ENCODE measurements at regions not wholly inside any gene's neighbourhood (a gene's known extent, or its start where the extent isn't known, plus 50 kb on each side); places are given as distances from the start of the nearest gene placed in this dataset.

DNA sequence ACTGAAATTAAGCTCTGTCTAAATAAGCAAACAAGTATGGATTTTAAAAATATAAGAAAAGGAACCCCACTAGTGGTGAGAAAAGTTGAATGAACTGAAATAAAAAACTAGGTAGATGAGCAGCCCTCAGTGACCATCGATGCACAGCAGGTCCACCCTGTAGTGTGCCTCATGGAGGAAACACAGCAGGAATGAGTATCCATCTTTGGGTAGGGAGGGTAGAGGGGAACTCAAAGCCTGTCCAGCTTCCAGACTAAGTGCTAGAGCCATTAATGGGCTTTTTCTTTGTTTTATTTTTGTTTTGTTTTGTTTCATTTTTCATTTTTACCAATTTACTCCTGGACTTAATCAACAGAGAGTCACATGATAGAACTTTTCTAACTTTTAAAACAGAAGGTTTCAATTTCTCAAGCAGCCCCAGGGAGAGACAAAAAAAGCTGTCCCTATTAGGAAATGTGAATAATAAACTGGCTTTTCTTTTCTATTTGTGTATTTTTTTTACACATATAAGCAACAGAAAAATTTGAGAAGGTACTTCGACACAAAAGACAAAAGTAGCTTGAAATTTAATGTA lies 700.6 kb downstream of the HACE1 start (continued):
- TF ChIP-seq, protein P1, sequence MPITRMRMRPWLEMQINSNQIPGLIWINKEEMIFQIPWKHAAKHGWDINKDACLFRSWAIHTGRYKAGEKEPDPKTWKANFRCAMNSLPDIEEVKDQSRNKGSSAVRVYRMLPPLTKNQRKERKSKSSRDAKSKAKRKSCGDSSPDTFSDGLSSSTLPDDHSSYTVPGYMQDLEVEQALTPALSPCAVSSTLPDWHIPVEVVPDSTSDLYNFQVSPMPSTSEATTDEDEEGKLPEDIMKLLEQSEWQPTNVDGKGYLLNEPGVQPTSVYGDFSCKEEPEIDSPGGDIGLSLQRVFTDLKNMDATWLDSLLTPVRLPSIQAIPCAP (CRISPR knock-in tag; IDR thresholded peaks at IDR 0.05; ENCODE audit: borderline replicate concordance), result no peak
- TF ChIP-seq HCFC1 (IDR thresholded peaks at IDR 0.05; ENCODE audit: low read depth, low read length), result no peak
- TF ChIP-seq, protein P2, sequence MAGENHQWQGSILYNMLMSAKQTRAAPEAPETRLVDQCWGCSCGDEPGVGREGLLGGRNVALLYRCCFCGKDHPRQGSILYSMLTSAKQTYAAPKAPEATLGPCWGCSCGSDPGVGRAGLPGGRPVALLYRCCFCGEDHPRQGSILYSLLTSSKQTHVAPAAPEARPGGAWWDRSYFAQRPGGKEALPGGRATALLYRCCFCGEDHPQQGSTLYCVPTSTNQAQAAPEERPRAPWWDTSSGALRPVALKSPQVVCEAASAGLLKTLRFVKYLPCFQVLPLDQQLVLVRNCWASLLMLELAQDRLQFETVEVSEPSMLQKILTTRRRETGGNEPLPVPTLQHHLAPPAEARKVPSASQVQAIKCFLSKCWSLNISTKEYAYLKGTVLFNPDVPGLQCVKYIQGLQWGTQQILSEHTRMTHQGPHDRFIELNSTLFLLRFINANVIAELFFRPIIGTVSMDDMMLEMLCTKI (IDR thresholded peaks at IDR 0.05; ENCODE audit: partially characterized antibody), result no peak
- TF ChIP-seq, protein P3, sequence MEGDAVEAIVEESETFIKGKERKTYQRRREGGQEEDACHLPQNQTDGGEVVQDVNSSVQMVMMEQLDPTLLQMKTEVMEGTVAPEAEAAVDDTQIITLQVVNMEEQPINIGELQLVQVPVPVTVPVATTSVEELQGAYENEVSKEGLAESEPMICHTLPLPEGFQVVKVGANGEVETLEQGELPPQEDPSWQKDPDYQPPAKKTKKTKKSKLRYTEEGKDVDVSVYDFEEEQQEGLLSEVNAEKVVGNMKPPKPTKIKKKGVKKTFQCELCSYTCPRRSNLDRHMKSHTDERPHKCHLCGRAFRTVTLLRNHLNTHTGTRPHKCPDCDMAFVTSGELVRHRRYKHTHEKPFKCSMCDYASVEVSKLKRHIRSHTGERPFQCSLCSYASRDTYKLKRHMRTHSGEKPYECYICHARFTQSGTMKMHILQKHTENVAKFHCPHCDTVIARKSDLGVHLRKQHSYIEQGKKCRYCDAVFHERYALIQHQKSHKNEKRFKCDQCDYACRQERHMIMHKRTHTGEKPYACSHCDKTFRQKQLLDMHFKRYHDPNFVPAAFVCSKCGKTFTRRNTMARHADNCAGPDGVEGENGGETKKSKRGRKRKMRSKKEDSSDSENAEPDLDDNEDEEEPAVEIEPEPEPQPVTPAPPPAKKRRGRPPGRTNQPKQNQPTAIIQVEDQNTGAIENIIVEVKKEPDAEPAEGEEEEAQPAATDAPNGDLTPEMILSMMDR (IDR thresholded peaks at IDR 0.05 in 2 of 3, conservative IDR thresholded peaks at IDR 0.05 in 1 of 3; ENCODE audit: insufficient read depth in 2 of 3, low read depth in 1 of 3, low read length in 3 of 3), result no peak
- TF ChIP-seq, protein P4, sequence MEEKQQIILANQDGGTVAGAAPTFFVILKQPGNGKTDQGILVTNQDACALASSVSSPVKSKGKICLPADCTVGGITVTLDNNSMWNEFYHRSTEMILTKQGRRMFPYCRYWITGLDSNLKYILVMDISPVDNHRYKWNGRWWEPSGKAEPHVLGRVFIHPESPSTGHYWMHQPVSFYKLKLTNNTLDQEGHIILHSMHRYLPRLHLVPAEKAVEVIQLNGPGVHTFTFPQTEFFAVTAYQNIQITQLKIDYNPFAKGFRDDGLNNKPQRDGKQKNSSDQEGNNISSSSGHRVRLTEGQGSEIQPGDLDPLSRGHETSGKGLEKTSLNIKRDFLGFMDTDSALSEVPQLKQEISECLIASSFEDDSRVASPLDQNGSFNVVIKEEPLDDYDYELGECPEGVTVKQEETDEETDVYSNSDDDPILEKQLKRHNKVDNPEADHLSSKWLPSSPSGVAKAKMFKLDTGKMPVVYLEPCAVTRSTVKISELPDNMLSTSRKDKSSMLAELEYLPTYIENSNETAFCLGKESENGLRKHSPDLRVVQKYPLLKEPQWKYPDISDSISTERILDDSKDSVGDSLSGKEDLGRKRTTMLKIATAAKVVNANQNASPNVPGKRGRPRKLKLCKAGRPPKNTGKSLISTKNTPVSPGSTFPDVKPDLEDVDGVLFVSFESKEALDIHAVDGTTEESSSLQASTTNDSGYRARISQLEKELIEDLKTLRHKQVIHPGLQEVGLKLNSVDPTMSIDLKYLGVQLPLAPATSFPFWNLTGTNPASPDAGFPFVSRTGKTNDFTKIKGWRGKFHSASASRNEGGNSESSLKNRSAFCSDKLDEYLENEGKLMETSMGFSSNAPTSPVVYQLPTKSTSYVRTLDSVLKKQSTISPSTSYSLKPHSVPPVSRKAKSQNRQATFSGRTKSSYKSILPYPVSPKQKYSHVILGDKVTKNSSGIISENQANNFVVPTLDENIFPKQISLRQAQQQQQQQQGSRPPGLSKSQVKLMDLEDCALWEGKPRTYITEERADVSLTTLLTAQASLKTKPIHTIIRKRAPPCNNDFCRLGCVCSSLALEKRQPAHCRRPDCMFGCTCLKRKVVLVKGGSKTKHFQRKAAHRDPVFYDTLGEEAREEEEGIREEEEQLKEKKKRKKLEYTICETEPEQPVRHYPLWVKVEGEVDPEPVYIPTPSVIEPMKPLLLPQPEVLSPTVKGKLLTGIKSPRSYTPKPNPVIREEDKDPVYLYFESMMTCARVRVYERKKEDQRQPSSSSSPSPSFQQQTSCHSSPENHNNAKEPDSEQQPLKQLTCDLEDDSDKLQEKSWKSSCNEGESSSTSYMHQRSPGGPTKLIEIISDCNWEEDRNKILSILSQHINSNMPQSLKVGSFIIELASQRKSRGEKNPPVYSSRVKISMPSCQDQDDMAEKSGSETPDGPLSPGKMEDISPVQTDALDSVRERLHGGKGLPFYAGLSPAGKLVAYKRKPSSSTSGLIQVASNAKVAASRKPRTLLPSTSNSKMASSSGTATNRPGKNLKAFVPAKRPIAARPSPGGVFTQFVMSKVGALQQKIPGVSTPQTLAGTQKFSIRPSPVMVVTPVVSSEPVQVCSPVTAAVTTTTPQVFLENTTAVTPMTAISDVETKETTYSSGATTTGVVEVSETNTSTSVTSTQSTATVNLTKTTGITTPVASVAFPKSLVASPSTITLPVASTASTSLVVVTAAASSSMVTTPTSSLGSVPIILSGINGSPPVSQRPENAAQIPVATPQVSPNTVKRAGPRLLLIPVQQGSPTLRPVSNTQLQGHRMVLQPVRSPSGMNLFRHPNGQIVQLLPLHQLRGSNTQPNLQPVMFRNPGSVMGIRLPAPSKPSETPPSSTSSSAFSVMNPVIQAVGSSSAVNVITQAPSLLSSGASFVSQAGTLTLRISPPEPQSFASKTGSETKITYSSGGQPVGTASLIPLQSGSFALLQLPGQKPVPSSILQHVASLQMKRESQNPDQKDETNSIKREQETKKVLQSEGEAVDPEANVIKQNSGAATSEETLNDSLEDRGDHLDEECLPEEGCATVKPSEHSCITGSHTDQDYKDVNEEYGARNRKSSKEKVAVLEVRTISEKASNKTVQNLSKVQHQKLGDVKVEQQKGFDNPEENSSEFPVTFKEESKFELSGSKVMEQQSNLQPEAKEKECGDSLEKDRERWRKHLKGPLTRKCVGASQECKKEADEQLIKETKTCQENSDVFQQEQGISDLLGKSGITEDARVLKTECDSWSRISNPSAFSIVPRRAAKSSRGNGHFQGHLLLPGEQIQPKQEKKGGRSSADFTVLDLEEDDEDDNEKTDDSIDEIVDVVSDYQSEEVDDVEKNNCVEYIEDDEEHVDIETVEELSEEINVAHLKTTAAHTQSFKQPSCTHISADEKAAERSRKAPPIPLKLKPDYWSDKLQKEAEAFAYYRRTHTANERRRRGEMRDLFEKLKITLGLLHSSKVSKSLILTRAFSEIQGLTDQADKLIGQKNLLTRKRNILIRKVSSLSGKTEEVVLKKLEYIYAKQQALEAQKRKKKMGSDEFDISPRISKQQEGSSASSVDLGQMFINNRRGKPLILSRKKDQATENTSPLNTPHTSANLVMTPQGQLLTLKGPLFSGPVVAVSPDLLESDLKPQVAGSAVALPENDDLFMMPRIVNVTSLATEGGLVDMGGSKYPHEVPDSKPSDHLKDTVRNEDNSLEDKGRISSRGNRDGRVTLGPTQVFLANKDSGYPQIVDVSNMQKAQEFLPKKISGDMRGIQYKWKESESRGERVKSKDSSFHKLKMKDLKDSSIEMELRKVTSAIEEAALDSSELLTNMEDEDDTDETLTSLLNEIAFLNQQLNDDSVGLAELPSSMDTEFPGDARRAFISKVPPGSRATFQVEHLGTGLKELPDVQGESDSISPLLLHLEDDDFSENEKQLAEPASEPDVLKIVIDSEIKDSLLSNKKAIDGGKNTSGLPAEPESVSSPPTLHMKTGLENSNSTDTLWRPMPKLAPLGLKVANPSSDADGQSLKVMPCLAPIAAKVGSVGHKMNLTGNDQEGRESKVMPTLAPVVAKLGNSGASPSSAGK (IDR thresholded peaks at IDR 0.05), result no peak
